ENCODE measurements at regions not wholly inside any gene's neighbourhood (a gene's known extent, or its start where the extent isn't known, plus 50 kb on each side); places are given as distances from the start of the nearest gene placed in this dataset.

DNA sequence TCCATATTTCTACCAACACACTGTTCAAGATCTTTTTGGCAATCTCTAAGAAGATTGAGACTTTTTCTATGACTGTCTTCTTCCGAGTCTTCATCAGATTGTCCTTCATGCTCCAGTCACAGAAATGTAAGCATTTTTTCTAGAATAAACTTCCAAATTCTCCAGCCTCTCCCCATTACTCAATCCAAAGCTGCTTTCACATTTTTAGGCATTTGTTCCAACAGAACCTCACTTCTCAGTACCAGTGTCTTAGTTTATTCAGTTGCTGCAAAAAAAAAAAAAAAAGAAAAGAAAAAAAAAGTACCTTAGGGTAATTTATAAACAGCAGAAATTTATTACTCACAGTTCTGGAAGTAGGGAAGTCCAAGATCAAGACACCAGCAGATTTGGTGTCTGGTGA is 290.8 kb upstream of the NOVA1 start:
- Mint-ChIP-seq H3K36me3 (ENCODE audit: low read depth) (no peaks in the 10 kb centered on the region), H3K27me3 (ENCODE audit: low read depth) (no peaks in the 10 kb centered on the region)

DNA sequence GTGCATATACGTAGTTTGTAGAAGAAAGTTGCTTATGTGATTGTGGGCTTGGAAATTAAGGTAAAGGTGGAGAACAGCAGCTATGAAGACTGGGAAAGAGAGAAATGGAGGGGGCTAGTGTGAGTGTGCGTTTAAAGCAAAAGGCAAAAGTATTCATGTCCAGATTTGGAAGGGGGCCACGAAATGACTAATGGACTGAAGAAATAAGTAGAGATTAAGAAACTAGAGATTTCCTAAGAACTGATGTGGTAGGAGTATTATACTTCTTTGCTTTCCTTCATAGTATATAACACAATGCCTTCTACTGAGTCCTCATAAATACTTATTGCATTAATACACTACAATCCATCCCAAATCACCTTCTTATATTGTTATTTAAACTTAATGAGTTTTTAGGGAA is 298.6 kb upstream of the NOVA1 start:
- Mint-ChIP-seq H3K4me3 (no peak overlapping the region), H3K9me3 (peaks cover 45% of the 10 kb centered on the region), H3K27me3 (ENCODE audit: low read depth) (no peaks in the 10 kb centered on the region), H3K36me3 (ENCODE audit: low read depth) (no peaks in the 10 kb centered on the region), H3K4me1 (ENCODE audit: low read depth) (no peaks in the 10 kb centered on the region), H3K27ac (no peak overlapping the region)
- DNase-seq (ENCODE audit: low spot score) = no peak

More for the DNA sequence above, 290.8 kb upstream of the NOVA1 start:
- Mint-ChIP-seq H3K27ac (no peak overlapping the region), H3K4me1 (ENCODE audit: low read depth) (no peaks in the 10 kb centered on the region), H3K4me3 (no peak overlapping the region), H3K9me3 (peaks cover 47% of the 10 kb centered on the region)
- DNase-seq (ENCODE audit: low spot score) = no peak

DNA sequence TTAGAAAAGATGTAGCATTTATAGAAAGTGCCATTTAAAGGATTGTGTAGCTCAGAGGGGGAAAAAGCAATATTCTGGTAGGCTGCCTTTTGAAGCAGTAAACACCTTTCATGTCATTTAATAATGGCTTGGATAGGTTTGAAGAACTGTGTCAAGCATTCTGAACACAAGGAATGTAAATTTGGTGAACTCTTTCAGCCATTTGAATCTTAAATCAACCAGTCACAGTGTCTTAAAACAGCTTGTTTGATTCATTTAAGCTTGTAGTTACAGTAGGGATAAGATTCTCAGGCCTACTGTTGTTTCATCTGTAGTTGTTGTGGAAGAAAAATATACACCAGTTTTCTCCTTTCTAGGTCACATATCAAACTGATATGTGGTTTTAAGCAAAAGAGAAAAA is 299.4 kb upstream of the NOVA1 start:
- no peaks in the 10 kb centered on the region for H3K36me3 Mint-ChIP-seq (ENCODE audit: low read depth)
- DNase-seq (ENCODE audit: low spot score) = no peak
- no peaks in the 10 kb centered on the region for H3K27me3 Mint-ChIP-seq (ENCODE audit: low read depth)
- no peak overlapping the region for H3K4me3 Mint-ChIP-seq
- H3K4me1 Mint-ChIP-seq (ENCODE audit: low read depth) = no peaks in the 10 kb centered on the region
- H3K27ac Mint-ChIP-seq = no peak overlapping the region
- peaks cover 51% of the 10 kb centered on the region for H3K9me3 Mint-ChIP-seq

- Mint-ChIP-seq H3K27me3 (ENCODE audit: low read depth) (no peaks in the 10 kb centered on the region), H3K36me3 (ENCODE audit: low read depth) (no peaks in the 10 kb centered on the region), H3K9me3 (peaks cover 41% of the 10 kb centered on the region), H3K4me3 (no peak overlapping the region), H3K4me1 (ENCODE audit: low read depth) (no peaks in the 10 kb centered on the region), H3K27ac (no peak overlapping the region)
- DNase-seq (ENCODE audit: low spot score) = no peak
These were observed 307.4 kb upstream of the NOVA1 start for GRCh38 chr14:26905229-26905628.

- Mint-ChIP-seq H3K27me3 (ENCODE audit: low read depth) (no peaks in the 10 kb centered on the region), H3K36me3 (ENCODE audit: low read depth) (no peaks in the 10 kb centered on the region), H3K27ac (no peak overlapping the region), H3K4me1 (ENCODE audit: low read depth) (no peaks in the 10 kb centered on the region), H3K9me3 (peaks cover 30% of the 10 kb centered on the region), H3K4me3 (no peak overlapping the region)
- no peak for DNase-seq (ENCODE audit: low spot score)
These were observed 316.0 kb upstream of the NOVA1 start for GRCh38 chr14:26913786-26914185.

DNA sequence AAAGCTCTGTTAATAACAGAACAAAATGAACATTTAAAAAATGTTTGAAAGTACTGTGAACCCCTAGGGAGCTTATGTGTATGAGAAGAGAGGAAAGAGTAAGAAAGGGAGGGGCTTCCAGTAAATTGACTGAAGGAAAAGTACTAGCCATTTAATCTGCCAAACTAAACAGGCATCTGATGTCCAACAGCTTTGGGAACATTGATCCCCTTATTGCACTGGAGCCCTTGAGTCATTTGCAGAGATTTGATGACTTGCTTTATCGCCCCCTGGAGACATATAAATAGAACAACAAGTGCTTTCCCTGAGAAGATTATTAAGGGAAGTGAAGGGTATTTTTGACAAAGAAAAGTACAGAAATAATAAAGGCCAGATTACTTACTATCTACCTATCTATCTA is 319.3 kb upstream of the NOVA1 start:
- no peak overlapping the region for H3K4me3 Mint-ChIP-seq
- no peaks in the 10 kb centered on the region for H3K27me3 Mint-ChIP-seq (ENCODE audit: low read depth)
- H3K27ac Mint-ChIP-seq = no peak overlapping the region
- no peaks in the 10 kb centered on the region for H3K36me3 Mint-ChIP-seq (ENCODE audit: low read depth)
- no peak for DNase-seq (ENCODE audit: low spot score)
- peaks cover 59% of the 10 kb centered on the region for H3K9me3 Mint-ChIP-seq
- no peaks in the 10 kb centered on the region for H3K4me1 Mint-ChIP-seq (ENCODE audit: low read depth)

- Mint-ChIP-seq H3K36me3 (ENCODE audit: low read depth) (no peaks in the 10 kb centered on the region), H3K4me3 (no peak overlapping the region), H3K4me1 (ENCODE audit: low read depth) (no peaks in the 10 kb centered on the region), H3K9me3 (peaks cover 41% of the 10 kb centered on the region), H3K27ac (no peak overlapping the region), H3K27me3 (ENCODE audit: low read depth) (no peaks in the 10 kb centered on the region)
- no peak for DNase-seq (ENCODE audit: low spot score)
These were observed 328.2 kb upstream of the NOVA1 start for GRCh38 chr14:26925876-26926584.

DNA sequence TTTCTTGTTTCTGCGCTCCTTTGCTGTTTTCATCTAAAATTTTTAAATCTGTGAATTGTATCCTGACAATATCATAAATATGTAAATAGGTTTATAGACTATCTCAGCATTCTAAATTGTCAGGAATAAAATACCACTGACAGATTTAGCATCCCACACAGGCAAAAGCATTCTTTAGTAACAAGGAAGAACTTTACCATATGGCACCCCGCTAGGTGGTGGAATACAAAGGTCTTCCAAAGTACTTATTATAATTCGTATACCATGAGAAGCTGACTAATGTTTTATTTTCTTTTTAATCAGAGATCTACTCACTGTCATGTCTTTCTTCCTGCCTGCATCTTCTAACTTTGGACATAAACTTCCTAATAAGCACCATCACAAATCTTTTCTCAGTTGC is 328.8 kb upstream of the NOVA1 start:
- Mint-ChIP-seq H3K27me3 (ENCODE audit: low read depth) (no peaks in the 10 kb centered on the region), H3K27ac (no peak overlapping the region), H3K9me3 (peaks cover 39% of the 10 kb centered on the region), H3K4me1 (ENCODE audit: low read depth) (no peaks in the 10 kb centered on the region), H3K36me3 (ENCODE audit: low read depth) (no peaks in the 10 kb centered on the region), H3K4me3 (no peak overlapping the region)
- DNase-seq (ENCODE audit: low spot score) = no peak

GRCh38 chr14:26928019-26928418 is 330.2 kb upstream of the NOVA1 start:
- Mint-ChIP-seq H3K36me3 (ENCODE audit: low read depth) (no peaks in the 10 kb centered on the region), H3K4me1 (ENCODE audit: low read depth) (no peaks in the 10 kb centered on the region), H3K27me3 (ENCODE audit: low read depth) (no peaks in the 10 kb centered on the region), H3K4me3 (no peak overlapping the region), H3K9me3 (peaks cover 42% of the 10 kb centered on the region), H3K27ac (no peak overlapping the region)
- no peak for DNase-seq (ENCODE audit: low spot score)

GRCh38 chr14:26929361-26929760 is 331.5 kb upstream of the NOVA1 start:
- H3K9me3 Mint-ChIP-seq = peaks cover 54% of the 10 kb centered on the region
- DNase-seq (ENCODE audit: low spot score) = no peak
- no peaks in the 10 kb centered on the region for H3K27me3 Mint-ChIP-seq (ENCODE audit: low read depth)
- no peak overlapping the region for H3K4me3 Mint-ChIP-seq
- no peaks in the 10 kb centered on the region for H3K36me3 Mint-ChIP-seq (ENCODE audit: low read depth)
- no peak overlapping the region for H3K27ac Mint-ChIP-seq
- H3K4me1 Mint-ChIP-seq (ENCODE audit: low read depth) = no peaks in the 10 kb centered on the region

GRCh38 chr14:26930576-26930975 is 332.7 kb upstream of the NOVA1 start:
- peaks cover 65% of the 10 kb centered on the region for H3K9me3 Mint-ChIP-seq
- H3K36me3 Mint-ChIP-seq (ENCODE audit: low read depth) = no peaks in the 10 kb centered on the region
- H3K4me3 Mint-ChIP-seq = no peak overlapping the region
- H3K27ac Mint-ChIP-seq = no peak overlapping the region
- DNase-seq (ENCODE audit: low spot score) = no peak
- no peaks in the 10 kb centered on the region for H3K4me1 Mint-ChIP-seq (ENCODE audit: low read depth)
- no peaks in the 10 kb centered on the region for H3K27me3 Mint-ChIP-seq (ENCODE audit: low read depth)

GRCh38 chr14:26932606-26933005 is 334.8 kb upstream of the NOVA1 start:
- Mint-ChIP-seq H3K36me3 (ENCODE audit: low read depth) (no peaks in the 10 kb centered on the region), H3K27me3 (ENCODE audit: low read depth) (no peaks in the 10 kb centered on the region), H3K4me1 (ENCODE audit: low read depth) (no peaks in the 10 kb centered on the region), H3K9me3 (peaks cover 64% of the 10 kb centered on the region), H3K27ac (no peak overlapping the region), H3K4me3 (no peak overlapping the region)
- no peak for DNase-seq (ENCODE audit: low spot score)

DNA sequence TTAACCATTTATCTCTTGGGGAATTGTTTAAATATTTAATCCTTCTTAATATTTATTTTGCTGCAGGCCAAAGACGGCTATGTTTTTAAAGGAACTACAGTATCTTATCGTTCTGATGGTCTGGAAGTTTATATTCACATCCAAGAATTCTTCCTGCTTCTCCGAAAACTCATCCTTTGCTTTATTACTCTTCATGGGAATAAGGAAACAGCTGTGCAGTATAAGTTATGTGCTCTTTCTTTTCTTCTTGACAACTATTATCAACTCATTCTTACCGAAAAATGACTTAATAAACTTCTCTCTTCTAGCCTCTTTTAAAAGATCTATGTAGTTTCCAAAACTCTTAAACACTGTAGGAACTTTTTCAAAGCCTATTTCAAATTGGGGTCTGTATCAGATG is 335.6 kb upstream of the NOVA1 start:
- H3K9me3 Mint-ChIP-seq = peaks cover 67% of the 10 kb centered on the region
- H3K27ac Mint-ChIP-seq = no peak overlapping the region
- no peaks in the 10 kb centered on the region for H3K27me3 Mint-ChIP-seq (ENCODE audit: low read depth)
- H3K4me3 Mint-ChIP-seq = no peak overlapping the region
- H3K4me1 Mint-ChIP-seq (ENCODE audit: low read depth) = no peaks in the 10 kb centered on the region
- DNase-seq (ENCODE audit: low spot score) = no peak
- no peaks in the 10 kb centered on the region for H3K36me3 Mint-ChIP-seq (ENCODE audit: low read depth)

DNA sequence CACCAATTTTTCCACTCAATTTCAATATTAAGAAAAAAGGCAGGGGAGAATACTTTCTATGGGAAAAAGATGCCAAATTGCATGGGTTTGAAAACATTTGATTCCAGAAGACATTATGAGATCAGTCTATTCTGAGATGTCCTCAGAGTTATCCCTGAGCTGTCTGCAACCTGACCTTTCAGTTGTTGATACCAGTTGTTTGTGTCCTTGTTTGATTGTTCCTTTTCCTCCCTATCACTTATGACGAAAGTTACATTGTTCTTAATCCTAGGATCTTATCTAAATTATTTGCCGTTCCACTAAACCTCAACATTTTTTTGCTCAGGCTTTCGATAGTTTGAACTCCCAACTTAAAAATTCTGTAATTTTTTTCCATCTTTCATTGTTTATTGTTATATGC is 336.3 kb upstream of the NOVA1 start:
- Mint-ChIP-seq H3K36me3 (ENCODE audit: low read depth) (no peaks in the 10 kb centered on the region), H3K9me3 (peaks cover 64% of the 10 kb centered on the region), H3K27ac (no peak overlapping the region), H3K4me3 (no peak overlapping the region), H3K27me3 (ENCODE audit: low read depth) (no peaks in the 10 kb centered on the region), H3K4me1 (ENCODE audit: low read depth) (no peaks in the 10 kb centered on the region)
- DNase-seq (ENCODE audit: low spot score) = no peak

GRCh38 chr14:26935733-26936132 is 337.9 kb upstream of the NOVA1 start:
- Mint-ChIP-seq H3K36me3 (ENCODE audit: low read depth) (no peaks in the 10 kb centered on the region), H3K4me1 (ENCODE audit: low read depth) (no peaks in the 10 kb centered on the region), H3K4me3 (no peak overlapping the region), H3K9me3 (peaks cover 67% of the 10 kb centered on the region), H3K27ac (no peak overlapping the region), H3K27me3 (ENCODE audit: low read depth) (no peaks in the 10 kb centered on the region)
- DNase-seq (ENCODE audit: low spot score) = no peak
